ENCODE measurements at regions not wholly inside any gene's neighbourhood (a gene's known extent, or its start where the extent isn't known, plus 50 kb on each side); places are given as distances from the start of the nearest gene placed in this dataset.

- no peaks in the 10 kb centered on the region for H4K20me1 ChIP-seq (ENCODE audit: control insufficient read depth, insufficient read depth, insufficient read length)
- H4K5ac ChIP-seq (ENCODE audit: insufficient read length, low read depth, low read length), result no peak overlapping the region
- no peaks in the 10 kb centered on the region for H3K79me2 ChIP-seq (ENCODE audit: insufficient read depth, low read length)
- no peaks in the 10 kb centered on the region for H3K79me1 ChIP-seq (ENCODE audit: insufficient read depth, low read depth, low read length, poor library complexity, severe bottlenecking)
- H3K9ac ChIP-seq (ENCODE audit: extremely low read depth, insufficient read length, low read length), result no peak overlapping the region
- no peak overlapping the region for H2AK5ac ChIP-seq (ENCODE audit: insufficient read length, low read length)
- H2BK120ac ChIP-seq (ENCODE audit: low read depth, low read length, poor library complexity, severe bottlenecking), result no peak overlapping the region
- H3K4me1 ChIP-seq (ENCODE audit: insufficient read depth, low read length), result no peaks in the 10 kb centered on the region
- no peaks in the 10 kb centered on the region for H3K27me3 ChIP-seq (ENCODE audit: insufficient read depth, low read length)
- H3K4ac ChIP-seq (ENCODE audit: low read depth, low read length), result no peak overlapping the region
- no peak overlapping the region for H2BK20ac ChIP-seq (ENCODE audit: low read depth, low read length, poor library complexity, severe bottlenecking)
- no peak overlapping the region for H2AFZ ChIP-seq (ENCODE audit: low read length)
- no peak overlapping the region for H4K8ac ChIP-seq (replicated peaks; ENCODE audit: insufficient read length, low read depth, low read length)
- H3K4me1 Mint-ChIP-seq, result no peaks in the 10 kb centered on the region
- no peaks in the 10 kb centered on the region; the same call in 1 of the 2 replicates for H3K27me3 Mint-ChIP-seq (ENCODE audit: low read depth)
- no peaks in the 10 kb centered on the region for H3K9me3 ChIP-seq (ENCODE audit: control insufficient read depth, low read depth, low read length)
- H3K36me3 Mint-ChIP-seq (ENCODE audit: insufficient read depth in 1 of 3, low read depth in 3 of 3), result no peaks in the 10 kb centered on the region
- no peak overlapping the region for H2BK15ac ChIP-seq (ENCODE audit: low read depth, low read length)
- DNase-seq, result no peak
- no CpG with 5 or more reads among the region's 11 CpGs for WGBS (ENCODE audit: extremely low coverage, insufficient read length, low lambda C conversion rate)
- H3K23me2 ChIP-seq (ENCODE audit: insufficient read length, low read depth, low read length, poor library complexity, severe bottlenecking), result no peaks in the 10 kb centered on the region
- no peak overlapping the region for H3K56ac ChIP-seq (ENCODE audit: insufficient read length, low read depth, low read length)
- no peak overlapping the region for H3K4me2 ChIP-seq (ENCODE audit: insufficient read depth, insufficient read length, low read length)
- no peaks in the 10 kb centered on the region for H3K9me3 Mint-ChIP-seq
- H3T11ph ChIP-seq (ENCODE audit: low read length), result no peak overlapping the region
- no peak overlapping the region for H3K23ac ChIP-seq (ENCODE audit: insufficient read length, low read depth, low read length)
- H3K18ac ChIP-seq (ENCODE audit: insufficient read length, low read depth, low read length), result no peak overlapping the region
- H3K4me3 Mint-ChIP-seq, result no peak overlapping the region
- H2BK12ac ChIP-seq (ENCODE audit: insufficient read length, low read depth, low read length), result no peak overlapping the region
- no peak overlapping the region for H3K27ac ChIP-seq (ENCODE audit: insufficient read length, low read depth, low read length)
- H3K27ac Mint-ChIP-seq, result no peak overlapping the region
- H3K14ac ChIP-seq (ENCODE audit: insufficient read depth, low read length), result no peak overlapping the region
- no peak overlapping the region for H2BK5ac ChIP-seq (ENCODE audit: insufficient read length, low read length)
- no peak overlapping the region for H4K91ac ChIP-seq (ENCODE audit: insufficient read length, low read depth, low read length)
- no peak for TF ChIP-seq CTCF (conservative IDR thresholded peaks at IDR 0.05)
These were observed 57.2 kb upstream of the RUNX1 start for GRCh38 chr21:35106246-35106835.

Measured in H9 (cell line).